HG03066 (cell line): ENCODE measurements at regions not wholly inside any gene's neighbourhood (a gene's known extent, or its start where the extent isn't known, plus 50 kb on each side); places are given as distances from the start of the nearest gene placed in this dataset.
"Not testable (repeated sequence)": the region's sequence is repeated elsewhere in the genome, so short reads cannot be mapped to it uniquely, and the experiment has no call there.

Experiments used
- ATAC-seq: cut with Tn5 transposase; IDR thresholded peaks from one replicate; pipeline ENCODE4 v1.9.1; 2021; ENCODE audit warnings: low read depth; ENCODE audit not compliant: unreplicated experiment

DNA sequence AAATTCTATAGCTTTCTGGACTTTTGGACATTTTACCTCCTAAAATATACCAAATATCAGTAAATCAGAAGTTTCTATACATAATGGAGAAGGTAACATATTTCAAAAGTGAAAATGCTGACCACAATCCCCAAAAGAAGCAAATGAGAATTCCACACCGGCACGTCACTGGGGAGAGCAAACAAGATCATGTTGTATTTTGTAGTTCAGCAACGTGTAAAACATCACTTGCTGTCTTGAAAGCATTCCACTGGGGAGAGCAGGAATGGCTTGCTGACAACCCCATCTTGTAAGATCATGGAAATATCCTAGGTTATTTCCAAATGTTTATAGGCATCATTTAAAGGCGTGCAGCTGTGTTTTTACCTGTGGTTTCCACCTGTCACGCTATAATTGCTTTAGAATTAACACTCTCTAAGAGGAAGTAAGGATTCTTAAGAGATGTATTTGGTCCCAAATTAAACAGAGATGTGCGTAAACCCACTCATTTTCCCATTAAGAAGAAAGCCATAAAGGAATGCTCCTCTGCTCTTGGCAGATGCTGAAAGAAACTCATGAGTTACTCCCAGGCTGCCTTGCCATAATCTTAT is 397.1 kb upstream of the POT1 start:
- no peak for ATAC-seq

DNA sequence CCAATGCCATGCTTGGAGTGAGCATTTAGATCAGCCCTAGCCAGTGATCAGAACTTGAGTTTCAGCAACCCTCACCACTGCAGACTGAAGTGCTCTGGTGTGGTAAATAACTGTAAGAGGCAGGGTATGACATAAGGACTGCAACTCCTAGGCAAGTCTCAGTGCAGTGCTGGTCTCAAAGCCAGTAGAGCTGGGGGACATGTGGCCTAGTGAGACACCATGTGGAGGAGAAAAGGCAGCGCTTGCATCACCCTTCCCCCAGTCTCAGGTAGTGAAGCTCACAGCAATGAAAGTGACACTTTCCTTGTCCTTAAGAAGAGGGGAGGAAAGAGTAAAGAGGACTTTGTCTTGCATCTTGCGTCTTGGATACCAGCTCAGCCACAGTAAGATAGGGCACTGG is 386.8 kb upstream of the POT1 start:
- no peak for ATAC-seq

DNA sequence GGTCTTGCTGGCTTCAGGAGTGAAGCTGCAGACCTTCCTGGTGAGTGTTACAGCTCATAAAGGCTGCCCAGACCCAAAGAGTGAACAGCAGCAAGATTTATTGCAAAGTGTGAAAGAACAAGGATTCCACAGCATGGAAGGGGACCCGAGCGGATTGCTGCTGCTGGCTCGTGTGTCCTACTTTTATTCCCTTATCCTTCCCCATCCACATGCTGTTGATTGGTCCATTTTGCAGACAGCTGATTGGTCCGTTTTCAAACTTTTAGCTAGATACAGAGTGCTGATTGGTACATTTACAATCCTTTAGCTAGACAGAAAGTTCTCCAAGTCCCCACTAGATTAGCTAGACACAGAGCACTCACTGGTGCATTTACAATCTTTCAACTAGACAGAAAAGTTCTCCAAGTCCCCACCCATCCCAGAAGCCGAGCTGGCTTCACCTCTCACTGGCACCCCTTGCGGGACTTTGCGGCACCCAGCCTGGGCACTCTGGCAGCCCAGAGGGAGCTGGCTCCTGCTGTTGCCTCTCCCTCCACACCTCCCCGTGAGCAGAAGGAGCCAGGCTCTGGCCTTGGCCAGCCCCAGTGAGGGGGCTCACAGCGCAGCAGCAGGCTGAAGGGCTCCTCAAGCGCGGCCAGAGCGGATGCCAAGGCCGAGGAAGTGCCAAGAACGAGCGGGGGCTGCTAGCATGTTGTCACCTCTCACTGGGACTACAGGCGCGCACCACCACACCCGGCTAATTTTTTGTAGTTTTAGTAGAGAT is 369.6 kb upstream of the POT1 start:
- no peak for ATAC-seq

DNA sequence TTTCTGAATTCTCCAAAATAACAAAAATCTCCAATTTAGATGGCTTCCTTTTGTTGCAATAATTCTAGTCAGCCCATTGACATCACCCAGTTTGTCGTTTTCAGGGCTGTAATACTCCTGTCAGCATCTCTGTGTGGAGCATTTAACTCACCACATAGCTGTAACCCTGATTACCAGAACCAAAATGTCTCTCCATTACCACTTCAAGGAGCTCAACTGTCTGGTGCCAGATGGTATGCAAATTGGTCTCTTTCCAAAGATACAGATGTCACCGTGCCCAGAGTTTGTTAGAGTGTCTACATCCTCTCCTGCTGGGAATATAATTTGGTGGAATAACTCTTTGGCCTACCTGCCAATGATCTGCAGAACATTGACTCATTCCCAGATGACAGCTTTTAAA is 350.3 kb upstream of the POT1 start:
- no peak for ATAC-seq

DNA sequence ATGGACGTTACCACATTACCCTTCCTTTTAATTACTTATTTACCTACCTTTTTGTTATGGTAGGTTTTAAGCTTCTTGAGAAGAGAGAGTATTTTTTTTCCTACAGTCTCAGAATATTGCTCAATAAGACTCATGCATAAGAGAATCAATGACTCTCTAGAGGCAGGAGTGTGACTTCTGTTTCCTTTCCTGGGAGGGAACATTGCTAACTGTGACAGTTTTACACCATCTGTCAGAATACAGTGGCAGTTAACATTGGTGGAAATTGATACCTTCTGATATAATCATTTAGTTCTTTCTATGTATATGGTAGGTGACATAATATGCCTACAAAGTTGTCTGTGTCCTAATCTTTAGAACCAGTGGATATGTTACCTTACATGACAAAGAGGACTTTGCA is 348.7 kb upstream of the POT1 start:
- no peak for ATAC-seq

DNA sequence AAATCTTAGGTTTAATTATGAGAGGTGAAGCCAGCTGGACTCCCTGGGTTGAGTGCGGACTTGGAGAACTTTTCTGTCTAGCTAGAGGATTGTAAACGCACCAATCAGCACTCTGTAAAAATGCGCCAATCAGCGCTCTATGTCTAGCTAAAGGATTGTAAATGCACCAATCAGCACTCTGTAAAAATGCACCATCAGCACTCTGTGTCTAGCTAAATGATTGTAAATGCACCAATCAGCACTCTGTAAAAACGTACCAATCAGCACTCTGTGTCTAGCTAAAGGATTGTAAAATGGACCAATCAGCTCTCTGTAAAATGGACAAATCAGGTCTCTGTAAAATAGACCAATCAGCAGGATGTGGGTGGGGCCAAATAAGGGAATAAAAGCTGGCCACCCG is 345.1 kb upstream of the POT1 start:
- not testable (repeated sequence) for ATAC-seq

DNA sequence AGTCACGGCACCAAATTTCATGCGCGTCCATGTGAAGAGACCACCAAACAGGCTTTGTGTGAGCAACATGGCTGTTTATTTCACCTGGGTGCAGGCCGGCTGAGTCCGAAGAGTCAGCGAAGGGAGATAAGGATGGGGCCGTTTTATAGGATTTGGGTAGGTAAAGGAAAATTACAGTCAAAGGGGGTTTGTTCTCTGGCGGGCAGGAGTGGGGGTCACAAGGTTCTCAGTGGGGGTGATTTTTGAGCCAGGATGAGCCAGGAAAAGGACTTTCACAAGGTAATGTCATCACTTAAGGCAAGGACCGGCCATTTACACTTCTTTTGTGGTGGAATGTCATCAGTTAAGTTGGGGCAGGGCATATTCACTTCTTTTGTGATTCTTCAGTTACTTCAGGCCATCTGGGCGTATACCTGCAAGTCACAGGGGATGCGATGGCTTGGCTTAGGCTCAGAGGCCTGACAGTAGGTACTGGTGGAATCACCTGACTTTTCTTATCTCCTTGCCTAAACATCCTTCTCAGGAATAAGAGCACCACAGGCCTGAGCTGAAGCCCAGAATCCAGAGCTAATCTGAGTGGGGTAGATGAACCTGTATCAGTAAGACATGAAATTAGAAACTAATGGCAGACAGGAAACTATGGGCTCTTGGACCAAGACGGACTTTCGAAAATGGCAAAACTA is 334.7 kb upstream of the POT1 start:
- ATAC-seq: not testable (repeated sequence)

DNA sequence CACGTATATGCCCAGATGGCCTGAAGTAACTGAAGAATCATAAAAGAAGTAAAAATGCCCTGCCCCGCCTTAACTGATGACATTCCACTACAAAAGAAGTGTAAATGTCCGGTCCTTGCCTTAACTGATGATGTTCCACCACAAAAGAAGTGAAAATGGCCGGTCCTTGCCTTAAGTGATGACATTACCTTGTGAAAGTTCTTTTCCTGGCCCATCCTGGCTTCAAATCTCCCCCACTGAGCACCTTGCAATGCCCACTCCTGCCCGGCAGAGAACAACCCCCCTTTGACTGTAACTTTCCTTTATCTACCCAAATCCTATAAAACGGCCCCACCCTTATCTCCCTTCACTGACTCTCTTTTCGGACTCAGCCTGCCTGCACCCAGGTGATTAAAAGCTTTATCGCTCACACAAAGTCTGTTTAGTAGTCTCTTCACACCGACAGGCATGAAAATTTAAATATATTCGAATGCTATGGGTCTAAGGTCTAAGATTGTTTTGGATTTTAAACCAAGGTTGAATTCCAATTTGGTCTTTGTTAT is 329.3 kb upstream of the POT1 start:
- not testable (repeated sequence) for ATAC-seq

DNA sequence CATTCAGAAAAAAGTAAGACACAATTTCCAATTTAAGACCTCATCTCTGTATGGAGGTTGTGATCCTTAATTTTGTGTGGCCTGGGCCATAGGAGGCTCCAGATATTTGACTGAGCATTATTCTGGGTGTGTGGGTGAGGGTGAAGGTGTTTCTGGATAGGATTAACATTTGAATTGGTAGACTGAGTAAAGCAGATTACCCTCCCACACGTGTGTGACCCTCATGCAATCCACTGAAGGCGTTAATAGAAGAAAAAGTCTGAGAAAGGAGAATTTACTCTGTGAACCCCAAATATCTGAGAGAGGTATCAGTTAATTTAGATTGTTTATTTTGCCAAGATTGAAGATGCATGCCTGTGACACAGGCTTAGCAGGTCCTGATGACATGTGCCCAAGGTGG is 328.0 kb upstream of the POT1 start:
- ATAC-seq: no peak

DNA sequence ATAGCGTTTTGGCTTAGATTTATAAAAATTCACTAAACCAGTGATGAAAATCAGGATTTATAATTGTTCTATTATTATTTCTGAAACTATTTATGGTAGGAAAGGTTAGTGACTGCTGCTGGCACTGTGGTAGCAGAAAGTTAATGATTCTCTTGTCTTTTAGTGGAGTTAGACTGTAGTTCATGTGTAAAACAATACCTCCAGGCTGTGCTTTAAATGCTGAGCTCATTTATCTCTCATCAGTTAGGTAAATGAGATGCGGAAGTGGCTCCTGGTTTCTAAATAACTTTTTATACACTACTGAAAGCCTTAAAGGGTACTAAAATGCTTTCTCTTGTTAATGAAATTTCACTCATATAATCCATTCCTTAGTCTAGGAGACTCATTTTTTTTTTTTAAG is 326.8 kb upstream of the POT1 start:
- ATAC-seq: no peak

DNA sequence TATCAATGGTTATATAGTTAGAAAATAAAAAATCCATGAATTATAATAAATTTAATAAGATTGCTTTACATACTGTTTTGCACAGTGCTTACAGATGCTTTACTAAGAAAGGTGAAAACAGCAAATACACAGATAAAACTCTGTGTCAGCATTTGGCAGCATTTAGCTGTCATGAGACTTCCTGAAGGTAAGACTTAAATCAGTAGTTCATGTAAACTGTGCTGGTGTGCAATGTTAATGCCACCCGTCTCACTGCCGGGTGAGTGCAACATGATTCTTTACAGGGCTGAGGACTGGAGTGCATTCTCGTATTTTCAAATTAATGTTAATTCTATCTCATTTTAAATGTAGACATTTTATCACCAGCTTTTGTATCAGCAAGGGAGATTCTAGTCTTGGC is 326.2 kb upstream of the POT1 start:
- no peak for ATAC-seq

DNA sequence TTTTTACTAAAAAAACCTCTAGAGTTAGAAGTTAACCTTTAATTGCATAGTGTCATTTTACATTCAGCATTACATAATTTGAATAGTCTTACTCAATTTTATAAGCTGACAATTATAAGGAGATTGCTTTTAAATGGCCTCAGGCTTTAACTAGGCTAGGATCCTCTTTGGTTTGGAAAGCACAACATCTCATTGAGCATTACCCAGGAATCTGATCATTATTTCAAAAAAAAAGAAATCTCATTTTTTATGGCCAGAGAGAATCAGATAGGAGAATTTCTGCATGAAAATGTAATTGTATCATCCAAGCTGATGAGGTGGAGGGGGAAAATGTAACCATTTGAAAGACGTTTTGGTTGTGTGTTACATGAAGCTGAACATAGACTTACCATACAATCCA is 324.9 kb upstream of the POT1 start:
- ATAC-seq: no peak

DNA sequence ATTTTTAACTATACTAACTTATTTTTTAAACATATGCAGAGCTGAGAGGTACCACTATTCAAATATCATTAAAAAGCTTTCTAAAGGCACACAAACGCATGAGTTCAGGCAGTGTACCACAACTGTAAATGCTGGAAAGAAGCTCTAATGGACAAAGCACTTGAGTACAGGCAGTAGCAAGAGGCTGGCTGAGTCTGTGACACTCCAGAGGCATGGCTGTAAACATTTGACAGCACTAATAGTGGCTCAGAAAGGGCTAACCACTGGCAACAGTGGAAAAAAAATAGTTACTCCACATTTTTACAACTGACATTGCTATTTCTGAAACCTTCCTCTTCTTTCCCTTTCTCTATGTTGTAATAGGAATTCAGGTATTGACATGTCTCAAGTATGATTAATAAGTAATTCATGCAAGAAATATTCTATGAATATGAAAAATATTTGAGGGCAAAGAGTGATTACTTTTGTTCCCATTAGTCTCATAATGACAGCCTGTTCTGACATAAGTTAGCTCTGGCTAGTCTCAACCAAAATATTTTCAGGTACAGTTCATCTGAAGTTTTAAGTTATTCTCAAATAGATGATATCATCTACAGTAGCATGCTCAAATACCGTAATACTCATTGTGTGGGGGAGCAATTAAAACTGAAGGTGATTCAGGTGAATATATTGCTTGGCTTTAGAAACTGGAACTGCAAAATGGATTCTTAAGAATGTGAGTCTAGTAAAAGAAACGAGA is 324.0 kb upstream of the POT1 start:
- ATAC-seq: no peak

DNA sequence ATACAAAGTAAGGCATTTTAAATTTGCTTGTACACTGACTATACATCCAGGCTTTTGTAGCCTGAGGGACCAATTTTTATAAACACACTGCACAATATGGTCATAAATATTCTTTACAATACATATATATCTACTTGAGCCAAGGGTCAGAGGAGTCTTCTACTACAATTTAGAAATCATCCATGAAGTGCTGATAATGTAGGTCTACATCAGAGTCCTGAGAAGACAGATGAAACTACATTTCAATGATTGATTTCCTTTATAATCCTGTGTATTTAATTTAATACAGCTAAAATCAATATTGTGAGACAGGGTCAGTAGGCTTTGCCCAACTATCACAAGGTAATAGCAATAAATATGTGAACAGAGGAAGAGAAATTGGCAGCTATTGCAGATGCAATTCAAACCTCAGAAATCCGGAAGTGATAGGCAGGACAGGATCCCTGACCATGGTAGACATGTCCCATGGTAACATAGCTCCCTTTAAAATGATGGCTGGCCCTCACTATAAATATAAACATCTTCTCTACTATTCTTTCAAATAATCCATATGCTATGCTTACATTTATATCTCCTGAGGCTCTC is 318.0 kb upstream of the POT1 start:
- no peak for ATAC-seq

DNA sequence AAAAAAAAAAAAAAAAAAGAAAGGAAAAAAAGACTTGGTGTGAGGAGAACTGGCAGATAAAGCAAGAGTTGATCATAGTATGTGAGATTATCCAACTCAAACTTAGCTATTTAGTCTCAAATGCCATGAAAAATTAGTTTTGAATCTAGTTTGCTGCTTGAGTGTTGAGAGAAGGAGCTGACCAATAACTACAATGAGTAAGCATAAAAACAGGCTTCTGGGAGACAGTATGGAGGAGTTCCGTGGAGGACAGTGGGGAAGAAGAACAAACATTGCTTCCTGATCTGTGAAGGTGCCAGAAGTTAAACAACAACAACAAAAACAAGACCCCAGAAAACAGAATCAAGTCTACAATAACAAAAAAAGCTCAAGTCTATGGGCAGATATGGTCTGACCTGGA is 317.1 kb upstream of the POT1 start:
- ATAC-seq: no peak

DNA sequence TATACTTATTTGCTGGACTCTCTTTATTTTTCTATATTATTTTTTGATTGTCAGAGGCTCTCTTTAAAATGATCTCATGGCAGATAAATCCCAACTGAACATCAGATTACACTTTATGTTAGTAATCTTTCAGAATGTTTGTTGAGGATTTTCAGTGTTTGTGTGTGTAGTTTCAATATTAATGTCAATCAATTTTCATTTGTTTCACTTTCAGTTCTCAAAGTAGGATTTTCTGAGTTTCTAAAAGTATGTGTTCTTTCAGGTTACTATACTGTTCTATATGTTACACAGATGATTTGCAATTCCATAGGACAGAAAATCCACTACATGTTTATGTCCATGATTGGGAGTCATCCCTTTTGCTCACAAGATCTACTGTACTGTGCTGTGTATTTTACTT is 311.9 kb upstream of the POT1 start:
- ATAC-seq: no peak

DNA sequence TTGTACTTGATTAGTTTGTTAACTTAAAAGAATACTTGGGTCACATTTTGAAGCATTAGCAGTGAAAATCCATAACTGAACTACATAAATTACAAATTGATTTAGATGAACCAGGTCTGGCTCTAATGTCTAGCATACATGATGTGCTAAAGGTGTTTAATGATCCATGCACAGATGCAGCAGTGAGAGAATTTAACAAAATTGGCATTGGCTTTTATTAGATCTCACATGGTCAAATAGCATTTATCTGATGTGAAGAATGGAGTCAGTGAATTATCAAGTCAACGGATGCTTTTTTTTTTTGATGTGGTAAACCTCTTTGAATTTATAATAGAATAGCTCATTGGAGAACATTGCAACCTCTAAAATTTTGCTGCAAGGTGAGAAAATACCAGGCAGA is 293.0 kb upstream of the POT1 start:
- ATAC-seq: no peak

DNA sequence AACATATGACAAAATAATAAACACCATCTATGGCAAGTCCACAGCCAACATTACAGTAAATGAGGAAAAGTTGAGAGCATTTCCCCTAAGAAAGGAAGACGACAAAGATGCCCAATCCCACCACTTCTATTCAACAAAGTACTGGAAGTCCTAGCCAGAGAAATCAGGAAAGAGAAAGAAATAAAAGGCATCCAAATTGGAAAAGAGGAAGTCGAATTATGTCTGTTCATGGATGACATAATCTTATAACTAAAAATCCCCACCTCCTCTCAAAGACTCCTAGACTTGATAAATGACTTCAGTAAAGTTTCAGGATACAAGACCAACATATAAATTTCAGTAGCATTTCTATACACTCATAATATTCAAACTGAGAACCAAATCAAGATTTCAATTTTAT is 288.5 kb upstream of the POT1 start:
- no peak for ATAC-seq

DNA sequence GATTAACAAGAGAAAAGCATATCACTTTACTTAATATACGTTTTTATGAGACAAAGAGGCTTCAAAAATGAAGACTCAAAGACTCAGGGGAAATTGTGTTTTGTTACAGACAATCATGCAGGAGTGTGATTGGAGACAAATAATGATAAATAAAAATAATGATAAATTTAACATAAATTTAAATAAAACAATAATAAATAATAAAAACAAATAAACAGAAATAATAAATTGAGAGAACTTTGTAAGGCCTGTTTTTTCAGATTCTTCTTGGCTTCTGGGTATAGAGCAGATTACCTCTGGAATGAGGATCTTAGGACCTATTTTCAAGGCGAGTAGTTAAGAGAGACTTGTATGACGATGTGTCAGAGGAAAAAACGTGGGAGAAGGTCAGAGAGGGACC is 271.4 kb upstream of the POT1 start:
- no peak for ATAC-seq

DNA sequence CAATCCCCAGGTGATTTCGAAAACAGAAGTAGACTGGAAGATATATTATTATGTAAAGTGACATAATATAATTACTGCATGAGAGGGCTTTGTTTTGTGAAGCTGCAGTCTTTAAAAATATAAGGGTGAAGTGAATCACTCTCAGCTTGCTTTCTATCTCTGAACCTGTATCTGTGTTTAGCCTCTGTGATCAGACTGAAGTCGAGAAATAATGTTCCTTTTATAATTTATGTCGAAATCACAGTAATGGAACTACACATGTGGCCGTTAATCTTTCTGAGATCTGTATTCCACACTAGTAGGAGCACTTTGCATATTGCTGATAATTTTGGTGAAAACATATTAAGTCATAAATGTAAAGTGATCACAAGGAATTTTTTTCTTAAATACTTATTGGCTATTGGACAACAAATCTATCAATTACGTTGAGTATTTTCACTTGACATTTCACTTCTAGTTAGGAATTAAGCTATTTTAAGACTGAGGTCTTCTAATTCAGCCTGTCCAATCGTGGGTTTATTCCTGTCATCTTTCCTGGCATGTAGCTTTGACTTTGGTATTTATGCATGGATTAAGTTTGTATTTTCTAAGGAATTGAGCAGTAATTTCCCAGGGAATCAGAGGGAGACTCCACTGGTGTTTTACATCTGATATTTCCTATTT is 268.2 kb upstream of the POT1 start:
- no peak for ATAC-seq
